ENCODE measurements at regions not wholly inside any gene's neighbourhood (a gene's known extent, or its start where the extent isn't known, plus 50 kb on each side); places are given as distances from the start of the nearest gene placed in this dataset.

- no peaks in the 10 kb centered on the region for H3K27me3 ChIP-seq
- no peak overlapping the region for H3K4me3 ChIP-seq
- no peak overlapping the region for H3K27ac ChIP-seq
- whole genome bisulfite sequencing, 2 donors = 73 to 82% methylated on average over 6 of the region's 7 CpGs
- H3K4me1 ChIP-seq = no peaks in the 10 kb centered on the region
- no peaks in the 10 kb centered on the region for H3K36me3 ChIP-seq
- H3K9me3 ChIP-seq = no peaks in the 10 kb centered on the region
- TF ChIP-seq CTCF (IDR thresholded peaks at IDR 0.05) (no peak), EP300 (IDR thresholded peaks at IDR 0.05) (no peak), POLR2A (IDR thresholded peaks at IDR 0.05) (no peak)
- DNase-seq (ENCODE audit: low spot score in 2 of 2) = no peak
Observed at GRCh38 chr1:4149281-4149680, 249.2 kb upstream of the C1orf174 start.

GRCh38 chr1:4149831-4150230 is 249.8 kb upstream of the C1orf174 start:
- H3K9me3 ChIP-seq = no peaks in the 10 kb centered on the region
- TF ChIP-seq CTCF (IDR thresholded peaks at IDR 0.05) = no peak
- no peak for TF ChIP-seq EP300 (IDR thresholded peaks at IDR 0.05)
- no peak for TF ChIP-seq POLR2A (IDR thresholded peaks at IDR 0.05)
- H3K27ac ChIP-seq = no peak overlapping the region
- no peaks in the 10 kb centered on the region for H3K27me3 ChIP-seq
- no peak overlapping the region for H3K4me3 ChIP-seq
- 73 to 79% methylated on average over 10 of the region's 10 CpGs for WGBS, 2 donors
- H3K4me1 ChIP-seq = no peaks in the 10 kb centered on the region
- no peaks in the 10 kb centered on the region for H3K36me3 ChIP-seq
- DNase-seq (ENCODE audit: low spot score in 2 of 2) = no peak

DNA sequence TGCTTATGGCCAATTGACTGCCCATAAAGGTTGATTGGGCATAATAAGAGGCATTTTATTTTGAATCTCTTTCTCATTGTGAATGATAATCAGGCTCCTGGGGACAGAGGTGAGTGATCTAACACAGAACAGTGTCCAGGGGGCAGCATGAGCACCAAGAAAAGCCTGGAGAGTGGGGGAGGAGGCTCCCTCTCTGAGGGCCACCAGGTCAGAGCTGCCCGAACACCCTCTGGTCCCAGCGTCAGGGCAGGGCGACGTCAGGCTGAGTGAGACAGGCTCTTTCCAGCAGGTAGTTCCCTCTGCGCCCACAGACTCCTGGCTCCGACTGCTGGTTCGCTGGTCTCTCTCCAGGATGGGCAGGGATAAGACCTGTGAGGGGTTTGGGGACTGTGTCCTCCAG is 250.2 kb upstream of the C1orf174 start:
- H3K4me1 ChIP-seq = no peaks in the 10 kb centered on the region
- no peaks in the 10 kb centered on the region for H3K9me3 ChIP-seq
- no peak overlapping the region for H3K27ac ChIP-seq
- 52 to 61% methylated on average over 7 of the region's 7 CpGs for WGBS, 2 donors
- H3K27me3 ChIP-seq = no peaks in the 10 kb centered on the region
- H3K36me3 ChIP-seq = no peaks in the 10 kb centered on the region
- TF ChIP-seq EP300 (IDR thresholded peaks at IDR 0.05) = no peak
- no peak for TF ChIP-seq POLR2A (IDR thresholded peaks at IDR 0.05)
- no peak for TF ChIP-seq CTCF (IDR thresholded peaks at IDR 0.05)
- no peak for DNase-seq (ENCODE audit: low spot score in 2 of 2)
- no peak overlapping the region for H3K4me3 ChIP-seq

DNA sequence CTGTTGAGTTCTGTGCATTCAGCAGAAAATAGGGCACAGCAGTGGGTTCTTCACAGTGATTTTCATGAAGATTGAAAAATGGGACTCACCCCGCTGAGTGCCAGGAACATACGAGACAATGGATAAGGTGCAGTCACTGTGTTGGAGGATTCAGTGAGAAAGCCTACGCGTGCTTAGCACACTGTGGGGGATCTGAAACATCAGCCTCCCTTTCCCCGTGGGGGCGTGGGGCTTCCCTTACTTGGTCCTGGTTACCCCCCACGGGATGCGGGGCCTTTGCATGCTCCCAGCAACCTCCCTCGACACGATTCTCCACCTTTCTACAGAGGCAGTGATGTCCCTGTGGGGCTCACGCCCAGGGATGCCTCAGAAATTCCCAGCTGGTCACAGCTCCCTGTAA is 252.2 kb upstream of the C1orf174 start:
- no peaks in the 10 kb centered on the region for H3K27me3 ChIP-seq
- no peaks in the 10 kb centered on the region for H3K36me3 ChIP-seq
- H3K9me3 ChIP-seq = no peaks in the 10 kb centered on the region
- H3K4me1 ChIP-seq = no peaks in the 10 kb centered on the region
- TF ChIP-seq POLR2A (IDR thresholded peaks at IDR 0.05) = no peak
- no peak for TF ChIP-seq CTCF (IDR thresholded peaks at IDR 0.05)
- no peak for TF ChIP-seq EP300 (IDR thresholded peaks at IDR 0.05)
- no peak overlapping the region for H3K4me3 ChIP-seq
- no peak overlapping the region for H3K27ac ChIP-seq
- DNase-seq (ENCODE audit: low spot score in 2 of 2) = no peak
- WGBS, 2 donors = 76 to 87% methylated on average over 11 of the region's 11 CpGs

DNA sequence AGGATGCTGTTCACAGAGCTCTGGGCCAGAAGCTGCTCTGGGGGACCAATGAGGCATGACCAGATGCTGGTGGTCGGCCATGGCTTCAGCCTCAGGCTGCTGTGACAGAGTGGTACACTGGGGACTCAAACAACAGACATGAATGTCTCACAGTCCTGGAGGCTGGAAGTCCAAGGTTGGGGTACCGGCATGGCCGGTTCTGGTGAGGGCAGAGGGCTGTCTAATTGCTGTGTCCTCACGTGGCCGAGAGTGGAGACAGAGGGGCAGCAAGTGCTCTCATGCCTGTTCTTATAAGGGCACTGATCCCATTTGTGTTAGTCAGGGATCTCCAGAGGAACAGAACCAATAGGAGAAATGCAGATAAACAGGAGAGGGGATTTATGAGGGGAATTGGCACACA is 253.5 kb upstream of the C1orf174 start:
- no peak overlapping the region for H3K4me3 ChIP-seq
- no peak for DNase-seq (ENCODE audit: low spot score in 2 of 2)
- no peaks in the 10 kb centered on the region for H3K36me3 ChIP-seq
- H3K27me3 ChIP-seq = no peaks in the 10 kb centered on the region
- no peaks in the 10 kb centered on the region for H3K4me1 ChIP-seq
- no peak overlapping the region for H3K27ac ChIP-seq
- TF ChIP-seq EP300 (IDR thresholded peaks at IDR 0.05) = no peak
- no peak for TF ChIP-seq POLR2A (IDR thresholded peaks at IDR 0.05)
- TF ChIP-seq CTCF (IDR thresholded peaks at IDR 0.05) = no peak
- WGBS, 2 donors = 87% methylated on average over 5 of the region's 5 CpGs
- no peaks in the 10 kb centered on the region for H3K9me3 ChIP-seq

All from tibial nerve (tissue), 4 donors.